ENCODE measurements at regions not wholly inside any gene's neighbourhood (a gene's known extent, or its start where the extent isn't known, plus 50 kb on each side); places are given as distances from the start of the nearest gene placed in this dataset.
"Not testable (repeated sequence)": the region's sequence is repeated elsewhere in the genome, so short reads cannot be mapped to it uniquely, and the experiment has no call there.

DNA sequence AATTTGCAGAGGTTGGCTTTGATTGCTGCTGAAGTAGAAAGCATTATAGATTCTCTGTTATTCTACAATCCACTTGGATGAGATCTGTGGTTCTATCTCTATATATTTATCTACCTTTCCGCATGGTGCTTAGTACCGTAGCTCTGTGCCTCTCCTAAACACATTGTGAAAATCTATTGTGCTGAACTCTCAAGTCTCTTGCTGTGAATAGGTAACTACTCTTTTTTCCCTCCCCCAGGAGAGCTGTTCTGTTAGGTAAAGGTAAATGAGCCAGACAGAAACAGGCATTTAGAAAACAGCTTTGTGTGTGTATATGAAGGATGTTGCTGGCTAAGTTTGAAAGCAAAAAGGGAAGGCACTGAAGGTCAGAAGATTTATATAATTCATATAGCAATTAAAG lies 112.6 kb downstream of the BRMS1L start:
- DNase-seq (ENCODE audit: low spot score) = no peak

DNA sequence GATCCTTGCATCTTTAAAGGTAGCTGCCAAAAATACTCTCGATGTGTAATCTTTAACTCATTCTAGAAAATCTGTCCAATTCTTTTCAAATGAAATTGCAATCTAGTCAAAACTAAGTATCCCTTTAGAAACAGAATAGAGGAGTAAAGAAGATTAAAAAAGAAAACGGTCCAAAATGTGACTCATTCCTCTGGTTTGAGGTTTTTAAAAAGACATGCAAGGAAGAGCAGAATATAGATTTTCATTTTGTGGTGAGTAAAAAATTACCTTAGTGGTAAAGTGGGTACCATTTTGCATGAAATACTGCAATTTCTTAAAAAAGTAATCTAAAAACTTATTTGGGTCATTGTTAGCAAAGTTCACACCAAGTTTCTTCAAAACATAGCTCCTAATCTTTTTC lies 108.4 kb downstream of the BRMS1L start:
- no peak for DNase-seq (ENCODE audit: low spot score)

DNA sequence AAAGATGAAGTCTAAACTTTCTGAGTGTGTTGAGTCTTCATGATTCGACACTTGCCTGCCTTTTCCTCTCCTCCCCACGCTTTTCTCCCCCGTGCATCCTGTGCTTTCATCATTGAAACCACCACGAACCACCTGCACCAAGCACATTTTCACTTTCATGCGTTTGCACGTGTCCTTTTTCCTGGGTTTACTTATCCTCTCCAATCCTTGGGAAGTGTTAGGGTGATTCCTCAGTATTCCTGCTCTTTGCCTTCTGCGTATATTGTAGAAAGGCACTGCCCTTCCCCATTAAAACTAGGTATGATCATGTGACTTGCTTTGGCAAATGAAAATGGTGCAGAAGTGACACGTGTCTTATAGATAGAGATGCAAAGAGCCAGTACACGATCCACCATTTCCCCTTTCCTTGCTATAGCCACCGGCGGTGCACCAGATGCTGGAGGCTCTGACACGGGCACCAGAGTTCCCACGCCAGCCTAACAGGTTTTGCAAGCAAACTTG lies 106.6 kb downstream of the BRMS1L start:
- DNase-seq (ENCODE audit: low spot score) = no peak

DNA sequence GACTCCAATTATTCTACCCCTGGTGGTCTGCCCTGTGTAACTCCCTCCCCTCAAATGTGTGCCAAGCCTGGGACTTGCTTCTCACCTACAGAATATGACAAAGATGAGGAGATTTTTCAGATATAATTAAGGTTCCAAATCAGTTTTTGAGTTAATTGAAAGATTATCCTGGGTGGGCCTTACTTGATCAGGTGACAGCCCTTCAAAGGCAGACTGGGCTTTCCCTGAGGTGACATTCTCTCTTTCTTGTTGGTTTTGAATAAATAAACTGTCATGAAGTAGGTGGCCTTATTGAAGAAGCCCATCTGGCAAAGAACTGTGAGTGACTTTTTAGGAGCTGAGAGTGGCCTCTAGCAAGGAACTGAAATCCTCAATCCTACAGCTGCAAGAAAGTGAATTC lies 106.0 kb downstream of the BRMS1L start:
- DNase-seq (ENCODE audit: low spot score) = no peak

DNA sequence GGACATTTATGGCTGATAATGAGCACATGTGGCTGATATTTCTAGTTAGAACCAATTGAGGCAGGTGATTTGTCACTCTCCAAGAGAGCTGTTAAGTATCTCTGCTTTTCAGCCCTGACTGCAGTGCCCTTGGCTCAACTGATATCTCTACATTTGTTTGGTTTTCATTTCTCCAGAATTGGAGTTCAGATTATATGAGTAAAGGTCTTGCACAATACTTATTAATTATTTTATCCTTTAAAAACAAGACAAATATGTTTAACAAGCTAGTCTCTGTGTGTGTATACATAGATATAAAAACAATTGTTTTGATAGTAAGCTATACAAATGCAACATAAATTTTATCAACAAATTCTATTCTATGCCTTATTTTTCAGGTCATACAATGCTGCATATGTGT lies 105.2 kb downstream of the BRMS1L start:
- DNase-seq (ENCODE audit: low spot score) = no peak

DNA sequence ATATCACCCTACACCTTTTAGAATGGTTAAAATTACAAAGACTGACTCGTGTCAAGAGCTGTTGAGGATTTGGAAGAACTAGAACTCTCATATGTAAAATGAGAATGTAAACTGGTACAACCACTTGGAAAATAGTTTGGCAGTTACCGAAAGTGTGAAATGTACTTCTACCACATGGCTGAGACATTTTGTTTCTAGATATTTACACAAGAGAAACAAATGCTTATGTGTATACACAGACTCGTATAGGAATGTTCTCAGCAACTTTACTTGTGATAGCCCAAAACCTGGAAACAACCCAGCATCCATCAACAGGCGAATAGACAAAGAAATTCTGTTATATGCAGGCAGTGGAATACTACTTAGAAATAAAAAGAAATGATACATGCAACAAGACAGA lies 103.0 kb downstream of the BRMS1L start:
- DNase-seq (ENCODE audit: low spot score) = no peak

DNA sequence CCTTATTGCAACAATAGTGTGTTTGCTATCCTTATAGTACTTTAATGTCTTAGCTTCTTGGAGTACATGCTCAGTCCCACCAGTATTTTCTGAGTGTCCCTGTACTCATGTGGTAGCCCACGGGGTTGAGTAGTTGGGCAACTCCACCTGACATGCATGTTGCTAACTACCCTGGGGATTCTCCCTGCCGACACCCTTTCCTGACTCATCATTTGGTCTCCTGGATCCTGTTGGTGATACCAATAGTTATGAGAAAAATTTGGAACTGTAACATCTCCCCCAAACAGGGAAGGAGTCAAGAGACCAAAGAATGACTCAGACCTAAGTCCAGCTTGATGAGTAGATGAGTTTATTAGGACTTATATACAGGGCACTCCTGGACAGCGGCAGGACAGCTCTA lies 101.6 kb downstream of the BRMS1L start:
- no peak for DNase-seq (ENCODE audit: low spot score)

DNA sequence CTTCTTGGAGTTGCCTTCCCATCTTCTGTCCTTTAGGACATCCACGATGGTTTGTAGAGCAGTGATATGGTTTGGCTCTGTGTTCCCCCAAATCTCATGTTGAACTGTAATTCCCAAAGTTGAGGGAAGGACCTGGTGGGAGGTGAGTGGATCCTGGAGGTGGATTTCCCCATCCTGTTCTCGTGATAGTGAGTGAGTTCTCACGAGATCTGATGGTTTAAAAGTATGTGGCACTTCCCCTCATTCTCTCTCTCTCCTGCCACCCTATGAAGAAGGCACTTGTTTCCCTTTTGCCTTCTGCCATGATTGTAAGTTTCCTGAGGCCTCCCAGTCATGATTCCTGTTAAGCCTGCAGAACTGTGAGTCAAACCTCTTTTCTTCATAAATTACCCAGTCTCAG lies 99.2 kb downstream of the BRMS1L start:
- no peak for DNase-seq (ENCODE audit: low spot score)

DNA sequence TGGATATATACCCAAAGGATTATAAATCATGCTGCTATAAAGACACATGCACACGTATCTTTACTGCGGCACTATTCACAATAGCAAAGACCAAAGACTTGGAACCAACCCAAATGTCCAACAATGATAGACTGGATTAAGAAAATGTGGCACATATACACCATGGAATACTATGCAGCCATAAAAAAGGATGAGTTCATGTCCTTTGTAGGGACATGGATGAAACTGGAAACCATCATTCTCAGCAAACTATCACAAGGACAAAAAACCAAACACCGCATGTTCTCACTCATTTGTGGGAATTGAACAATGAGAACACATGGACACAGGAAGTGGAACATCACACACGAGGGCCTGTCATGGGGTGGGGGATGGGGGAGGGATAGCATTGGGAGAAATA lies 96.5 kb downstream of the BRMS1L start:
- not testable (repeated sequence) for DNase-seq (ENCODE audit: low spot score)

DNA sequence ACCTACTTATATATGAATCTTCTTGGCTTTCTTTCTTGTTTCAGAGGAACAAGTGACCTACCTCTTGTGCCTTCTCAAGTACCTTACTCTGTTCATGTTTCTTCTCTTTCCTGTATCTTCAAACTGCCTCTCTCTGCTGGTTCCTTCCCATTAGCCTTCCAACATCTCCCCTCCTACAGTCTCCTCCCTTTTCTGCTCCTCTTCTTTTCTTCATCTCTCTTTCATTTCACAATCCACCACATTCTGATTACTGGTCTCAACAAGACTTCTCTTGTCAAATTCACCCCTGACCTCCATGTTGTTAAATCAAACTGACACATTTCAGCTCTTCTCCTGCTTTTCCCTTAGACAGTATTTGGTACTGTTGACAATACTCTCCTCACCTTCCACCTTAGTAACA lies 95.6 kb downstream of the BRMS1L start:
- no peak for DNase-seq (ENCODE audit: low spot score)
